NCI-H69 (cell line): ENCODE measurements at regions not wholly inside any gene's neighbourhood (a gene's known extent, or its start where the extent isn't known, plus 50 kb on each side); places are given as distances from the start of the nearest gene placed in this dataset.

Experiments used
- DNase-seq: peaks from one replicate; lab custom pipeline; 2025; lab: John Stamatoyannopoulos, UW

DNA sequence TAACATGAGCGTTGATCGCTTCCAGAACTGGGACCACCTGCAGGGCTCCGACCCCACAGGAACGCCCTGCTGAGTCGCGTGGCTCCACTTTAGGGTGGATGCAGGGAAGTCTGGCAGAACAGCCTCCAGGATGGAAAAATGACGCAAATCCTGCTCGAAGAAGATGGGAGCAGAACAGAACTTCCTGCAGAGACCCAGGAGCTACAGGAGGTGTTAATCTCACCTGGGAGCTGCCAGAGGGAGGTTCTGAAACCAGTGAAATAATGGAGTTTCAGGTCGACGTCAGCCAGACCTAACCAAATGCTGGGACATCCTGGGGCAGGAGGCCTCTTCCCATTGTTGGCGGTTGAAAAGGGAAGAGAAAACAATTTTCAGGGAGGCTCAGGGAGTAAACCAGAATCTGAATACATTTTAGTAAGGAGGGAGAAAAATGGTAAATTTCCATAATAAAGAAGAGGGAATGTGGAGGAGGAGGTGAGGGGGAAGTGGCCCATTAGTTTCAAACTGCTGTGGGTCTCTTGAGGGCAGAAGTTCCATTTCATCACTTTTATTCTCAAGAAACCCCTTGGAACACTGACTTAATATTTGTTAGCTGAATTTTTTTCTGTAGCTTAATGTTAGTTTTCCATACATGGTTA is 558.4 kb upstream of the CDH4 start:
- no peak for DNase-seq

DNA sequence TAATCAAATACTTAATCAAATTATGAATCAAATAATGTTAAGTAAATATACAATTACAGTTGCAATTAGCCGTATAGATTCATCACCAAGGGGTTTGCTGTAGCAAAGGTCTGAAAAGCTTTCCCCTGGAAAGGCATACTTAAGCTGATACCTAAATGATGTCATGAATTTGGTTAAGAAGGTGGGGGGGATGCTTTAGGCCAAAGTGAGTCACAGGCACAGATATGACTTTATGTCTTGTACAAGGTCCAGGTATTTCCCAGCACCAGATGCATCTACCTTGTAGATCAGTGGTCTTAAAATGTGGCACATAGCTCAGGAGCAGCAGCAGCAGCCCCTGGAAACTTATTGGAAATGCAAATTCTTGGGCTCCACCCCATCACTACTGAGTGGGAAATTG is 557.3 kb upstream of the CDH4 start:
- no peak for DNase-seq

DNA sequence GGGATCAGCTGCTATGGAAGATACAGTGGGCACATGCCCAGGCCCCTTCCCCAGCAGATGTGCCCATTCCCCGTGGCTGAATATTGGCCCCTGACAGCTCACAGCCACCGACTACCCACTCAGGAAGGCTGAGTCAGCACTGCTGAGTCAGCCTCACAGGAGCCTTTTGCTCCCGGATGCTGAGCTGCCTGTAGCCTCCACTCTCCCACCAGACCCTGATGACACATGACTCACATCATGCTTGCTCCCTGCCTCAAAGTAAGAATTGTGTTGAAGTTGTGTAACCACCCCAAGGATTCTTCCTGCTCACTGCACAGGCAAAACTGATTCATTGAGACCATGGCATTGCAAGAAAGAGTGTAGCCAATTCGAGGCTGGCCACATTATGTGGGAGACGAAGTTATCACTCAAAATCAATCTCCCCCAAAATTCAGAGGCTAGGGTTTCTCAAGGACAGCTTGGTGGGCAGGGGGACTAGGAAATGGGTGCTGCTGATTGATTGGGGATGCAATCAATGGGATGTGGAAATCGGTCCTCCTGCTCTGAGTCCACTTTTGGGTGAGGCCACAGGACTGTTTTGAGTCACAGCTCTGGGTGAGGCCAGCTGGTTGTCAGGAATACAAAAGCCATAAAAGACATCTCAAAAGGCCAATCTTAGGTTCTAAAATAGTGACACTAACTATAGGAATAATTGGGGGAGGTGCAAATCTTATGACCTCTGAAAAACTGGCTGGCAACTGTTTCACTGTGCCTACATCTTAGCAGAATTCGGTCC is 556.6 kb upstream of the CDH4 start:
- DNase-seq: no peak

DNA sequence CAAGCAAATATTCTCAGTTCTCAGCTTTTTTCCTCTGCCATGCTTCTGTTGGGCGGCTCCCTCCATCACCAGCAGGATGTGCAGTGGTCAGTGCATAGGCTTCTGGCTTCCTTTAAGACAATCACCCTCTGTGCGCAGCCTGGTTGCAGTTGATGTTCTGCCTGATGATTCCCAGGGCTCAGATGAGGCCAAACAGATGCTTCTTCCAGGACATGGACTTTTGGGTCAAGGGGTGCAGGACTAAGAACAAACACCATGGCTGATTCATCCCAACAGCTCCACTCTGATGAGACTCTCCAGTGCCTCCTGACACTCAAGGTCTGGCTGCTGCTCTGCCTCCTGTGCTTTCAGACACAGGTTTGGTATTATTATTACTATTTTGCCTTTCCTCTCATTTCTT is 554.8 kb upstream of the CDH4 start:
- DNase-seq: no peak

DNA sequence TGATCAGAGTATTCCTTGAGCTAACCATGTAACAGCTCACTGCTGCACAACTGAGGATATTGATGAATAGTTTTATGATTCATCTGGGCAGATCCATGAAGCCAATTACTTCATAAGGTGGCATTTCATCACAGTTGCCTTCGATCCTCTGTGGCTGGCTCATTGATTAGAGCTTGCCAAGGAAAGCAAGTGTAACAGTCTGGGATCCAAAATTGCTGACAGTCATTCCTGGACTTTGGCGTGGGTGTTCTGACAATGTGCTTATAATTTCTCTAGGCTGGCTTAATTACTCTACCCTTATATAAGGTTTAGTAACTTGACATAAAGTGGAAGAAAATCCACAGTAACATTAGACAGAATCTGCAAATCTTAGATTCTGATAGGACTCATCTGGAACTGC is 551.3 kb upstream of the CDH4 start:
- DNase-seq: no peak

DNA sequence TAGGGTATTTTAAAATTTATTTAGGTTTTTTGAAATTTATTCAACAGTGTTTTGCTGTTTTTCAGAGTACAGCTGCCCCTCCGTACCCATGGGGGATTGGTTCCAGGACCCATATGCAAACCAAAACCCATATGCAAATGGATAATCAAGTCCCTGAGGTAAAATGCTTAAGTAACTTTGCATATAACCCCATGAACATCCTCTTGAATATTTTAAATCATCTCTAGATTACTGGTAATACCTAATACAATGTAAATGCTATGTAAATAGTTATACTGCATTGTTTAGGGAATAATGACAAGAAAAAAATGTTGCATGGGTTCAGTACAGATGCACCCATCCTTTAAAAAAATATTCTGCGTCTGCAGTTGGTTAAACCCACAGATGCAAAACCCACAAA is 547.9 kb upstream of the CDH4 start:
- DNase-seq: no peak

DNA sequence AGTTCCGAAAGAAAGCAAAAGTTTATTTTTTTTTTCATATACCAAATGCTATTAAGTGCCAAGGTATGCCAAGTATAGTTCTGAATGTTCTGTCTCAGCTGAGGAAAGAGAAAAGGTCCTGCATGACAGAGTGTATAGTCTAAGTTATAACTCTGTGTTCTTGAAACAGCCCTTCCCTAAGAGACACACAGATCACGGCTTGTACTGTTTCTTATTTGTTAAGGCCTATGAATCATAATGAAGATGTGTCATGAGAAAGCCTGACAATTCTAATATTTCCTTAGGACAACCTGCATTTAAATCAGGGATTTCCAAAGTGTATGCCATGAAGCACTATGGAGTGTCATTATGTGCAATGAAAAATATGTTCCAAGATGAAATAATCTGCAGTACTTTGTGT is 538.7 kb upstream of the CDH4 start:
- DNase-seq: no peak

DNA sequence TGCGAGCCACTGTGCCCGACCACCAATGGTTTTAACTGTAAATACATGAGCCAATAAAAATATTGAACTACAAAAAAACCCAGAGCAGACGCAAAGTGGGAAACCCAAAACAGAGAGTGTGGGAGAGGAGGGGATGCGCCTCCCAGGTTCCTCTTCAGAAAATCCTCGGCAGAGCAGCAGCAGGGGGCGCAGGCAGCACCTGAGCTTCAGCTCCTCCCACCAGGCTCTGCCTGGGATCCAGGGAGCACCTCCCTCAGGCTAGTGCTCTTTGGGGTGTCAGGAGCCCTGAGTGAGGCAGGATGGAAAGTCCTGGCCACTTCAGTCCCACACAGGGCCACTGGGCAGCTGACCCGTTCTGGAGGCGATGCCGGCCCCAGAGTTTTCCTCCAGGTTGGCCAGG is 536.9 kb upstream of the CDH4 start:
- no peak for DNase-seq

DNA sequence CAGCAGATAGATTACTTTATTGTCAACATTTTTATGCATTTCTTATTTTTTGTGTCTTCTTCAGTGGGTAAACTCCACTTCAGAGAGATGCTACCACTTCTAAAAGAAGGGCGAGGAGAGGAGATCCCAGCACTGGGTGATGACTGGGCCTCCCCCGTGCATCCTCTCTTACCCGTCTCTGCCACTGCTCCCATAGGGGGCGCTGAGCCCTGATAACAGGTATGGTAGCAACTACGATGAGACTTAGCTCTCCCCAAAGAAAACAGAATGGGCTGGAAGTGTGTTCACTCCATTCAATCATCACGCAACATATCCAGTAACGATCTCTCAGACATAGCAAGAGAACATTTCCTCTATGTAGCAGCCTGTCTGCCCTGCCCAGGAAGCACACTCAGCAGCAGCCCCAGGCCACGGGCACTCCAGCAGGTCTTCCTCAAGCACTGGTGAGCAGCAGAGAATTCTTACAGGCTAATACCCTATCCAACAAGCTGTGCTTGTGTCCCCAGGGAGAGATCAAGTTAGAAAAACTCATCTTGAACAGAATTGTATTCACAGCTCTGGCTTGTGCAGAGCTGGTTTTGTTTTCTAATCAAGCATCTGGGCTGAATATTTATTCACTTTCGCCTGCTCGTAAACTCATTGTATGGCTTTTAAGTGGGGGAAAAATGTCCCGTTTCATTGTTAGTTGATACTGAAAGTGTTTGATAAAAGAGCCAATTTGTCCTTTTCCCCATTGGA is 533.1 kb upstream of the CDH4 start:
- peak; percentile 4 for DNase-seq

DNA sequence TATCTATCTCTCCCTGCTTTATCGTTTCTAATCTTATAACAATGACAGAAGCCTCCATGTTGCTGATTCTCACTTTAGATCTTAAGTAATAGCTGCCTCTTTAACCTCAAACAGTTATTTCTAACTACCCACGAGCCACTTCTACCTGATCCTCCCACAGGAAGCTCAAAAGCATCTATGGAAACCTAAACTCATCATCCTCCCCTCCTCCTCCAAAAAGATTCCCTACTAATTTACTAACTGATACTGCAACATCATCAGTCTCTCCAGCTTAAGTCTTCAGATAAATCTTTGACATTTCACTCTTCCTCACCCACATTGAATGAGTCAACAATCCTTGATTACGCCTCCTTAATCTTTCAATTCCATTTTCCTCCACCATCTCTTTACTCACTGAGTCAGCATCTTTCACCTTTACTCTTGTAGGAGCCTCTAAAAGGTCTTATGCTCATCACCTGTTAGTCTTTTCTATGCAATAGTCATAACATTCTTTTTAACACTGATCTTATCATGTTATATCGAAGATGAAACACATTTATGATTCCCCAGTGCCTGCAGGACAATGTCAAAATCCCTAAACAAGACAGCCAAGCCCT is 526.7 kb upstream of the CDH4 start:
- DNase-seq: no peak

DNA sequence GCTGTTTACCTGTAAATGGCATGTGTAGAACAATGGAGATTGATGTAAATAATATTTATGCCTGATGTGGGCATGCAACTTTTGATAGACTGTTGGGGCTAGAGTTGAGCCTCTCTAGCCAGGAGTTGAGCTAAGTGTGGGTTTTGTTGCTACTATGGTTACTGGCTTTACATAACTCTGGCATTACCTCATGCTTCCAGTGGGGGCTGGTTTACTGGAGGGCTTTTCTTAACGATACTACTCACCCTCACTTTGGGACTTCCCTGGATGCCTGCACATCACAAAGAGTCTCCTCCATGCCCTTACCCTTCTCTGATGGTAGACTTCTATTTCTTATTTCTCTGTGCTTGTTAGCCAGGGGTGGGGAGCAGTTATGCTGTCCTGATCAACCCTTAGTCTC is 524.6 kb upstream of the CDH4 start:
- no peak for DNase-seq

DNA sequence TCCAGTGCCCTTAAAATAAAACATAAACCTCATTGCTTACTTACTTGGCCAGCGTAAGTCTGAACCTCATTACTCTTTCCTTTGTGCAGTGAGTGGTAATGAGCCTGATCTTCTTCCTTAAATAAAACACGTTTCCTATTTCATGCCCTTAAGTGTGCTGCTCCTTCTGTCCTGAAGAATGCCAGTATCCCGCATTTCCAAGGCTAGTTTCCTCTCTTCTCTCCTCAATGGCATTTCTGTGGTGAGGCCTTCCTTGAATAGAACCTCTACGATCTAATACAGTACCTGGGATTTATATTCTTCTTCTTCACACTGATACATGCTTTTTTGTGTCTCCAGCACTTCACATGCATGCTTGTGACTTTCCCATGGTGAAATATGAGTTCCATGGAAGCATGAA is 523.4 kb upstream of the CDH4 start:
- no peak for DNase-seq

DNA sequence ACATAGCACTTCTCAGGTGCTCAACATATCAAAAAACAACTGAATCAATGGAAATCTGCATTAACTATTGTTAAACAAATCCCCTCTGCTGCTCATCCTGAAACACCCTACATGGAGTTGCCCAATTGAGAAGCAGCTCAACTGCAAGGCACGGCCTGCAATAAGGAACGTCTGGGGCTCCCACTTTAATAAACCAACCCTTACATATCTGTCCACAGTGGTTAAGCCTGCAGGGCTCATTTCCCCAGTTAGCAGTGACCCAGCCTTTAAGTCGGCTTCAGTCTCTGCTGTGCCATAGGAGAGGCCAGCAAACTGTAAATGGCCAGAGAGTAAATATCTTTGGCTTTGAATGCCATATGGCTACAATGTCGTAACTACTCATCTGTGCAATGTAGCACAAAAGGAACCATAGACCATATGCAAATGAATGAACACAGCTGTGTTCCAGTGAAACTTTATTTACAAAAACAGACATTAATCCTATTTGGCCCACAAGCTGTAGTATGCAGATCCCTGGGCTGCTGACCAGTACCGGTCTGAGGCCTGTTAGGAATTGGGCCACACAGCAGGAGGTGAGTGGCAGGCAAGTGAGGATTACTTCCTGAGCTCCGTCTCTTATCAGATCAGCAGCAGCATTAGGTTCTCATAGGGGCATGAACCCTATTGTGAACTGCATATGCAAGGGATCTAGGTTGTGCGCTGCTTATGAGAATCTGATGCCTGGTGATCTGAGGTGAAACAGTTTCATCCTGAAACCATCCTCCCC is 522.7 kb upstream of the CDH4 start:
- DNase-seq: peak; percentile 48

DNA sequence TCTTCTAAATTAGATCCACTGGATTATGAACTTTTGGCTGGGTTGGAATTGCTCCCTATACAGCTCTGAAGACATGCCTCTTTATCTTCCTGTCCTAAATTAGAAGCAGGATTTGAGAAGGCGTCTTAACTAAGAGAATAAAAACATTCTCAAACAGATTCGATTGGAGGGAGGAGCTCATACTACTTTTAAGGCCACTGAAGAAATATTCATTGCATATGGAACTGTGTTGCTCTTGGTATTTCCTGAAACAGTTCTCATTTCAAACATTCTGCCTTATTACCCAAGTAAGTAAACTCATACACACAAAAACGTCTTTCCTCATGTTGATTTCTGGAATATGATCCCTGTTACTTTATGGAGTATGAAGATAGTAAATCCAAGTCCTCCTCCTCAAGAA is 519.7 kb upstream of the CDH4 start:
- no peak for DNase-seq

DNA sequence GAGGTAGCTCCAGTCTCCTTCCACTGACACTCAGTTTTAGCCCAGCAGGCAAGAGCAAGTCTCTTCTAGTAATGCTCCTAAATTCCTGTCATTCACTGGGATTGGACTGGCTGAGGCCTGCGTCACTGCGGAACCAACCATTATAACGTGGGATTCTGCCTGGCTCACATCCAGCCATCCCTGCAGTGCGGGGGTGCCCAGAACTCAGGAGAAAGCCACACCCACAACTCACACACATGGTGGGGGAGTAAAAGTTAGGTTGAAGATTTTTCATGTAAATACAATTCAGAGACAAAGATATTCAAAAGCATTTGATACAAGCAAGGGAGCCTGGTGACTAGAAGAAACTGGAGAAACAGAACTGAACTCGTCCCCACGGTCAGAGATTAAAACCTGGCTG is 504.0 kb upstream of the CDH4 start:
- no peak for DNase-seq

DNA sequence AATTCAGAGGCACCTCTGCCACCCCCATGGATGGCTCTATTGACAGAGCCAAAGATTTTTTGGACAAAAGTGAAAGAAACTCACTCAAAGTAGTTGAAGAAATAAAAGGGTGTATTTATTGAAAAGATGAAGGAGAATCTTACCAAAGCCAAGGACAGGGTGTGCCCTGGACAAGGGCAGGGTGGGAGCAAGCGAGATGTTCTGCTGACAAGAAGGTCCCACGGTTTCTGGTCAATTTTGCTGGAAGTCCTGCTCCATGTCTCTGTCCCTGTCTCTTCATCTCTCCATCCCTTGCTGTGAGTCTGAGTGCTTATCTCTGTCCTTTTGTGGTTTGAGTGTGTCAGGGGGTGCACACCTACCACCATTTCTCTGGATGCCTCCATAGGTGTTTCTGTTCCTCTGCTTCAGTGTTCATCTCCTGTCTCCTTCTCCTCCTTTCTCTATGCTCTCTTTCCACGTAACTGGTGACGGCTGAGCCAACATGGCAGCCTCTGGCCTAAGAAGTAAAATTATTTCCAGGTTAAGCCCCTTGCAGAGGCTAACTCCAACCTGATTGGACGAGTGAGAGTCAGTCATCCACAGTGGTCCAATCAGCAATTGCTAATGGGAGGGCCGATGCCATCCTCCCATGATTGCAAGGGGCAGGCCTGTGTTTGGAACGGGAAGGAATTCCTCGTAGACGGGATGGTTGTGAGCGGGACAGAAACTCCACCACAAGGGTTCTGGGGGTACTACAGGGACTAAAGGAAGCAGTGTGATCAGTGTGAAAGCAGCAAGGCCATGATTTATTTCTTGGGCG is 502.1 kb upstream of the CDH4 start:
- DNase-seq: no peak

DNA sequence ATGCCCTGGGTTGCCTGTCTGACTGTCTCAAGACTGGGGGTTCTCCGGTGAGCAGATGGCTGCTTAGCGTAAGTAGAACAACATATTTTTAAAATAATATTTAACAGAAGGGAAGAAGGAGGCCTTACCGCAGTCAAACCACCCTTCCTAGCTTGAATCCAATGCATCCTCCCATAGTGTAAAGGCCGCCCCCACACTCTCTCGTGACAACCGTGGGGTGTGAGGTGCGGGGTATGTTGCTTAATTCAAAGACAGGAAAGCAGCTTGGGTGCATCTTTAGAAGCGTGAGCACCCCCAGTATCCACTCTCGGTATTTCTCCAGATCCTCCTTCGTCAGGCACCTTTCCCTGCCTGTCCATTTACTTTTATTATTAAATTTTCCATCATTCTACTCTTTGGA is 501.2 kb upstream of the CDH4 start:
- no peak for DNase-seq

DNA sequence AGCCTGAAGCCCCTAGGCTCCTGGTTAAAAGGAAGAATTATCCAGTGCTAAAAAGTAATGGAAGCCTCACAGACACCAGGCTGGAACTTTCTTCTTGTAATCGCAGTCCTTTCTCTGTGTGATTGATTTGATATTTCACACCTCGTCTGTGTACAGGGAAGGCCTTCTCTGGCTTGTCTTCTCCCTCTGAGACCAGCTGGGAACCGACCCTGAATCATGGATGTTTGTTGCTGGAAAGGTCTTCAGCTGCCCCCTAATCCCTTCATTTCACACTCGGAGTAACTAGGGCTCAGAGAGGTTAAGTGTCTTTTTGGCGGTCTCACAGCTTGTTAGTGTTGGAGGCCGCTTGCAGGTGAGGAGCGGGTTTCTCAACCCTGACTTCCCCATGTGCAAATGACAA is 500.2 kb upstream of the CDH4 start:
- DNase-seq: no peak

DNA sequence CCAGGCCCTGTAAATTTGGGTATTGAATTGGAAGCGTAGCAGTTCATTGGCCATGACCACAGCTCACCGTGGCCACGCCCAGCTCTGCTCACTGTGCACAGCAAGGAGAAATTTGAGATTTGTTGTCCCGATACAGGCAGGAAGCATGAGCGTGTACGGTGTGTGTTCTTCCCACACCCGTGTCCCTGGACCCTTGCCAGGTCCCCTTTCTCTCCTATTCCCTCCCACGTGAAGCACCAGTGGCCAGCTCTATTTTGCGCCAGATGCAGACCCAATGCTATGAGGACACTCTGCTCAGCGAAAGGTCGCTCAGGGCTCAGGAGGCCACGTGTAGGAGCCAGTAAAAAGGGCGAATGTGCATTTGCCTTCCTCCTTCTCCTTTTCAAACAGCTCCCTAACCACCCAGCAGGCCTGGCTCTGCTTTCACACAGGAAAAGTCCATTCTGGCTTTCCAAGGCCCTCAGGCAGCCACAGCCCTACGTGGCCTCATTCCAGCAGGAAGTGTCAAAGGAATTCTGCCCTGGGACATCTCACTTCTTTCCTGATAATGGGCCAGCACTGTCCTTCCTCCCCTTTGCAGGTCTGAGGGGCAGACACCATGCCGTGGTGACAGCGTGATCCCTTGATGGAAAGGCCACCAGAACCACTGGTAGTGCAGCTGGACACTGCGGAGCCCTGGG is 499.2 kb upstream of the CDH4 start:
- peak; percentile 2 for DNase-seq

DNA sequence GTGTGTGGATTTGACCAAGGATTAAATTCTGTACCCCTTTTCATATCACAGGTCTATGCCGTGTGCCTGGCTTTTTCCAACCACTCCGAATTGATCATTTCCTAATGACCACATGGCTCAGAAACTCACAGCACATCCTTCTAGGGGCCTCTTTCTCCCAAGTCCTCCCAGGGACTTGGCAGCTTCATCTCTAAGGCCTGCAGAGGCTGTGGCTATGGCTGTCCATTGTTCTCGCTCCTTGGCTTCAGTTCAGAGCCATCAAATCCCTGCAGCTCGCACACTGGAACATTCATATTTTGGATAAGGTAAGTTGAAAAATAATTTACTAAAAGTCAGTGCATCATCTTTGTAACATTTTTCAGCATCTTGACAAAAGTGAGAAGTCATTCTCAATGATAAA is 497.2 kb upstream of the CDH4 start:
- DNase-seq: no peak

DNA sequence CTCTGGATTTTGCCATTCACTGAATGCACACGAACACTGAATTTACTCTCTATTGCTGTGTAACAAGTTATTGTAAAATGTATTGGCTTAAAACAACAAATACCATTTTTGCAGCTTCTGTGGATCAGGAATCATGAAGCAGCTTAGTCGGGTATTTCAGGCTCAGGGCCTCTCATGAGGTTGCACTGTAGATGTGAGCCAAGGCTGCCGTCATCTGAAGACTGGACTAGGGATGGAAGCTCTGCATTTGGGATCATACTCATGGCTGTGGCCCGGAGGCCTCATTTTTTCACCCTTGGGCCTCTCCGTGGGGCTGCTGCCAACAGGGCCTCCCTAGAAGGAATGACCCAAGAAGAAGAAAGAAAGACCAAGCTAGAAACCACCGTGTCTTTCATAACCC is 492.4 kb upstream of the CDH4 start:
- DNase-seq: no peak
